ENCODE measurements at regions not wholly inside any gene's neighbourhood (a gene's known extent, or its start where the extent isn't known, plus 50 kb on each side); places are given as distances from the start of the nearest gene placed in this dataset.

- TF ChIP-seq CTCF (IDR thresholded peaks at IDR 0.05) (no peak), POLR2A (IDR thresholded peaks at IDR 0.05) (no peak), POLR2AphosphoS5 (IDR thresholded peaks at IDR 0.05) (no peak)
These were observed 756.4 kb upstream of the MMS22L start for GRCh38 chr6:98039443-98039842.

Data from sigmoid colon (tissue), 4 donors.